Eye (tissue), 1 donor: ENCODE measurements at regions not wholly inside any gene's neighbourhood (a gene's known extent, or its start where the extent isn't known, plus 50 kb on each side); places are given as distances from the start of the nearest gene placed in this dataset.
"Not testable (repeated sequence)": the region's sequence is repeated elsewhere in the genome, so short reads cannot be mapped to it uniquely, and the experiment has no call there.

Source experiments
- DNase-seq: peaks from one replicate; pipeline ENCODE4 v3.0.0-alpha.2; 2015

- DNase-seq = no peak
Observed at GRCh38 chr17:14596224-14596623, 295.3 kb downstream of the HS3ST3B1 start.

DNA sequence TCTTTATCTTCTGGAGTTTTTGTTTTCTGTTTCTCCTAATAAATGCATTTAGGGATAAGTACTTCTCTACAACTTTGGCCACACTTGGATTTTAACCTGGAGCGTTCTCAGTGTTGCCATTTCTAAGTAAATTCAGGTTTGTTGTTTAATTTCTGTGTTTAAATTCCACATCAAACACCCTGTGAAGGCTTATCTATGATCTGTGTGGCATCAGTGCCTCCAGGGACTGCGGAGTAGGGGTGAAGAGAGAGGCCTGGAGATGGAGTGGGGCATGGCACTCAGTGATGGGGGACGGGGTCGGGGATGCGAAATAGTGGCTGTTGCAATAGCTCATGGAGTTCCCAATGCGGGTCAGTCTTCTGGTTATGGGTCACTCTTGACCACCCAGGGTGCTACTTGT is 294.8 kb downstream of the HS3ST3B1 start:
- DNase-seq = no peak

GRCh38 chr17:14594690-14595089 is 293.8 kb downstream of the HS3ST3B1 start:
- no peak for DNase-seq

DNA sequence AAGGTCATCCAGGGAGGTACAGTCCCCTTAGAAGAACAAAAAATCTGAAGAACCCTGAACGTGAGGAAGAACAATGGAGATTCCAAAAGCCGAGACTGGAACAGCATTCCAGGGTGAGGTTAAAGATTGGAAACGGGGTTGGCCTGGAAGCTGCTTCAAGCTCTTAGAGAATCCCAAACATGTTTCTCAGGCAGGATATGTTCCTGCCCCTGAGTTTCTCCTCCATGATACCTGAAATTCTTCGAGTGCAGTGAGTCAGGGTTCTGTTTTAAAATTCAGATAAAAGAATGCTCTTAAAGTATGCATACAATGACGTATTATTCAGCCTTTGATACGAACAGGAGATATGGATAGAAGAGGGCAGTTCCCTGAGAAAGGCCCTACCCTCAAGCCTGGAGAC is 293.1 kb downstream of the HS3ST3B1 start:
- no peak for DNase-seq

GRCh38 chr17:14590459-14591250 is 289.8 kb downstream of the HS3ST3B1 start:
- DNase-seq = no peak

- no peak for DNase-seq
Observed at GRCh38 chr17:14585099-14585498, 284.2 kb downstream of the HS3ST3B1 start.

GRCh38 chr17:14582996-14583395 is 282.1 kb downstream of the HS3ST3B1 start:
- DNase-seq = peak; percentile 21

GRCh38 chr17:14581186-14581830 is 280.4 kb downstream of the HS3ST3B1 start:
- peak; percentile 53 for DNase-seq

DNA sequence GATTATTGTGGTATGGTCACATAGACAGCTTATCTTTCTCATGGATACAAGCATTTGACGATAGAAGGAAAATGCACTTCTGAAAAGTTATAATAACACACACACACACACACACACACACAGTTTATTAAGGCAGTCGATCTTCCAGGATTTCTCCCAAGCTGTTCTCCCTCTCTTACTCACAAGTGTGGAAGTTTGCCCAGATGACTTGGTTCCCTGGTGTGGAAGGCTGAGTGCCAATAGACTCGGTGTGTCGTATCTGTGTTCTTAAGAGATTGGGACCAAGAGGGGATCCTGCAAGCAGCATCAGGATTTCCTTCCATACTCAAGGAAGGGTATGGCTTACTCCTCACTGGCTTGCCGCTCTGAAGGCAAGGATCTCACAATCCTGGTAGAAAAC is 279.6 kb downstream of the HS3ST3B1 start:
- DNase-seq = no peak

- DNase-seq = no peak
Observed at GRCh38 chr17:14579716-14580115, 278.8 kb downstream of the HS3ST3B1 start.

DNA sequence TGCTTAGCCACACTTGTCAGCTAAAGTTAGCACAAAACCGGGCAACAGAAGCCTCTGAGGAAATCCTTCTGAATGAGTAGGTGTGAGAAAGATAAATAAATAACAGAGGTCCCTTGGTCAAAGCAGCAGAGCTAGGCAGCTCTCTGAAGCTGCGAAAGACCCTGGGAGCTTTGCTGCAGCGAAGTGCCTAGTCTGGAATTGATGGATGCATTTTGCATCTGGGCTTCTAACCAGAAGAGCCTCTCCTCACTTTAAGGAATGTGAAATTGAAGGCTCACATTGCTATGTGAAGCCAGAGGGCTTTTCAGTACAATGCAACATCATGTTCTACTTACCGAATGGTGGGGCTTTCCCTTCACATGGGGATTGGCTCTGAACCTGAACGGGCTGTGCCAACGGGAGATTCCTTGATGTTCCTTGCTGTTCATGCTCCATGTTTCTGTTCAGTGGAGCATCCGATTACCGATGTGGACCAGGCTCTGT is 274.6 kb downstream of the HS3ST3B1 start:
- peak; percentile 57 for DNase-seq

DNA sequence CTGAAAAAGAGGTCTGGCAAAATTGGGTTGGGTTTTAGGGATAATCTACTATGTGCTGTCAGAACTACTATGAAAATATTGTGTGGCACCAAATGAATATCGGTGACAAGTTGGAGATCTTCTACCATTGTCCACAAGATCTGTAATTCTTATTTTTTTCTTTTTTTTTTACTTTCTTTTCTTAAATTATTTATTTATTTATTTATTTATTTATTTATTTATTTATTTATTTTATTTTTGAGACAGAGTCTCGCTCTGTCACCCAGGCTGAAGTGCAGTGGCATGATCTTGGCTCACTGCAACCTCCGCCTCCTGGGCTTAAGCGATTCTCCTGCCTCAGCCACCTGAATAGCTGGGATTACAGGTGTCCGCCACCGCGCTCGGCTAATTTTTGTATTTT is 259.4 kb downstream of the HS3ST3B1 start:
- DNase-seq = not testable (repeated sequence)

GRCh38 chr17:14559264-14560119 is 258.6 kb downstream of the HS3ST3B1 start:
- peak; percentile 31 for DNase-seq

DNA sequence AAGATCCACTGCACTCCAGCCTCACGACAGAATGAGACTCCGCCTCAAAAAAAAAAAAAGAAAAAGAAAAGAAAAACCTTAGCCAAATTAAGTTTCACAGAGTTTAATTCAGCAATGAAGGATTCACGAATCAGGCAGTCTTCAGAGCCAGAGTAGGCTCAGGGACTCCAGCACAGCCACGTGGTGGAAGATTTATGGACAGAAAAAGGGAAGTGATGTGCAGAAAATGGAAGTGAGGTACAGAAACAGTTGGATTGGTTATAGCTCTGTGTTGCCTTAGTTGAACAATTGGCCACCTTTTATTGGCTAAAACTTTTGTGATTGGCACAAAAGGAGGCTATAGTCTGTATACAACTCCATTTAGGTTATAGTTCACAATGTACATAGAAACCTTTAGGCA is 256.6 kb downstream of the HS3ST3B1 start:
- no peak for DNase-seq

DNA sequence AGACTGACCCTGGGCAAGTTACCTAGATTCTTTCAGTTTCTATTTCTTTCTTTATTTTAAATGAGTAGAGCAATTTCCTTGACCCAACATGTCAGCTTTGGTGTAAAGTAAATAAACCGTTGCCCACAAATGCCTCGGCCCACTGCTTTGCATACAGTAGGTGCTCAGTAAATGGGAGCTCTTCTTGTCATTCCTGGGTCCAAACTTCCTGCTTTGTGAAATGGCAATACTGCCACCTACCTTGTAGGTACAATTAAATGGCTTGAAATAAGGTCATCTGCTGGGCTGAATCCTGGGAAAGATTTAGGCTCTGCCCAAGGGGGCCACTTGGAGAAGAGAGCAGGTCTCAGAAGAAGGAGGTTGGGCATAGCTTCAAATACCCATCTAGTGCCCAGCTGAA is 253.0 kb downstream of the HS3ST3B1 start:
- DNase-seq = no peak

GRCh38 chr17:14552306-14552705 is 251.4 kb downstream of the HS3ST3B1 start:
- no peak for DNase-seq

- no peak for DNase-seq
Observed at GRCh38 chr17:14547556-14547955, 246.7 kb downstream of the HS3ST3B1 start.

DNA sequence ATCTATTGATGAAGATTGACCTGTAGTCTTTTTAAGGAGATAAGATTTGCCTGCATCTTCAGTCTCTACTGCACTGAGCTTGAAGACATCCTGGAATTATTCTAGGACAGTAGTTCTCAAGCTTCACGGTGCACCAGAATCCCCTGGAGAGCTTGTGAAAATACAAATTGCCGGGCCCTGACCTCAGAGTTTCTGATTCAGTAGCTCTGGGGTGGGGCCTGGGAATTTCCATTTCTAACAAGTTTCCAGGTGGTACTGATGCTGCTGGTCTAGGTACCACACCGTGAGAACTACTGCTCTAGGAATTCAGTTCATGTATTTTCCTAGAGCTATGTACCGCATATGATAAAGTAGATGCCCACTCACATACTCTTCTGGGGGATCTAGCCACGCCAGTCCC is 246.1 kb downstream of the HS3ST3B1 start:
- no peak for DNase-seq

DNA sequence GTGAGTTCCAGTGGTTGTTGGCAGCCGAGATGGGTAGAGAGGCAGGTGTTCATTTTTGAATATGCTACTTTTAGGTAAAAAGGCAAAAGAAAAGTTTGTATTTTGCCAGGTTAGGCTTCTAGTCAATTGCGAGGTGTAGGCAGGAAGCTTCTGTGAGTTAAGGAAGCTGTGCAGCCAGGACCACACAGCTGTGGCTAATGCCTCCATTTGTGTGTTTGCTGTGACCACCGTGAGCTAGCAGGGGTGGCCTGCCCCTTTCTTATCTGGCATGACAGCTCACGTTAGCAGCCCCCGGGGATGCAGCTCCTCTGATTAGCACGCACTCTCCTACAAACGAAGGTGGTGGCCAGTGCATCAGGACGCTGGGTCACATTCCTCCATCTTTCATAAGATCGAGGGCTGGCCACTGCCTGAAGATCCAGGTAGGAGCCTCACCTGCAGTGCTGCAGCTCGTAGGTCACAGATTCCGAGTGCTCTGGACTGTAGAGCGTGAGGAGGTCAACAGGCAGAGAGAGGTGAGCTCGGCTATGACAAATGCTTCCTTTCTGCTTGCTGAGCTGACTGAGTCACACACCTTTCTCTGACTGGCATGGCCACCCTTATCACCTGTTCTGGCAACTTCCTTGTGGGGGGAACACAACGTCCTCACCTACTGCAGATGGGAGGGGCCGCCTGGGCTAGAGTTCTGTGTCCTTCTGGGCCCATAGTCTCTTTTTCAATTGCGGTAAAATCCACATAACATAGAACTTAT is 244.4 kb downstream of the HS3ST3B1 start:
- DNase-seq = peak; percentile 12

- DNase-seq = no peak
Observed at GRCh38 chr17:14541714-14542113, 240.8 kb downstream of the HS3ST3B1 start.

- DNase-seq = peak; percentile 46
Observed at GRCh38 chr17:14539801-14540200, 238.9 kb downstream of the HS3ST3B1 start.

- not testable (repeated sequence) for DNase-seq
Observed at GRCh38 chr17:14532242-14532641, 231.4 kb downstream of the HS3ST3B1 start.
